SW 1271 (cell line): ENCODE measurements at regions not wholly inside any gene's neighbourhood (a gene's known extent, or its start where the extent isn't known, plus 50 kb on each side); places are given as distances from the start of the nearest gene placed in this dataset.
"Not testable (repeated sequence)": the region's sequence is repeated elsewhere in the genome, so short reads cannot be mapped to it uniquely, and the experiment has no call there.

Source experiments
- DNase-seq, 2 experiments: peaks; one replicate each; lab custom pipeline; 2025; lab: John Stamatoyannopoulos, UW

GRCh38 chr12:84243686-84244085 lies 668.9 kb downstream of the SLC6A15 start:
- no peak for DNase-seq

GRCh38 chr12:84222841-84223240 lies 689.8 kb downstream of the SLC6A15 start:
- DNase-seq, result no peak

- DNase-seq, result no peak
Observed at GRCh38 chr12:84218406-84218805, 694.2 kb downstream of the SLC6A15 start.

GRCh38 chr12:84201976-84202375 lies 710.6 kb downstream of the SLC6A15 start:
- no peak for DNase-seq

GRCh38 chr12:84198294-84198946 lies 714.2 kb downstream of the SLC6A15 start:
- DNase-seq, result no peak

- no peak for DNase-seq
Observed at GRCh38 chr12:84191779-84192178, 720.8 kb downstream of the SLC6A15 start.

- DNase-seq, result no peak
Observed at GRCh38 chr12:84186433-84186832, 726.2 kb downstream of the SLC6A15 start.

GRCh38 chr12:84183576-84183975 lies 729.0 kb downstream of the SLC6A15 start:
- DNase-seq, result no peak

GRCh38 chr12:84174115-84174514 lies 738.5 kb downstream of the SLC6A15 start:
- DNase-seq, result no peak

- DNase-seq, result no peak
Observed at GRCh38 chr12:84172823-84173424, 739.7 kb downstream of the SLC6A15 start.

GRCh38 chr12:84166812-84167211 lies 745.8 kb downstream of the SLC6A15 start:
- no peak for DNase-seq

GRCh38 chr12:84165998-84166571 lies 746.5 kb downstream of the SLC6A15 start:
- no peak for DNase-seq

GRCh38 chr12:84161296-84161695 lies 751.3 kb downstream of the SLC6A15 start:
- DNase-seq, result no peak

- DNase-seq, result no peak
Observed at GRCh38 chr12:84159260-84159659, 753.3 kb downstream of the SLC6A15 start.

- no peak for DNase-seq
Observed at GRCh38 chr12:84157170-84157569, 755.4 kb downstream of the SLC6A15 start.

- not testable (repeated sequence) for DNase-seq
Observed at GRCh38 chr12:84154991-84155930, 757.3 kb downstream of the SLC6A15 start.

GRCh38 chr12:84154439-84154990 lies 758.1 kb downstream of the SLC6A15 start:
- not testable (repeated sequence) for DNase-seq

- no peak for DNase-seq
Observed at GRCh38 chr12:84150201-84150600, 762.4 kb downstream of the SLC6A15 start.

- DNase-seq, result no peak
Observed at GRCh38 chr12:84148335-84148734, 764.3 kb downstream of the SLC6A15 start.

- DNase-seq, result no peak
Observed at GRCh38 chr12:84136862-84137367, 775.7 kb downstream of the SLC6A15 start.

- no peak for DNase-seq
Observed at GRCh38 chr12:84135586-84136279, 776.9 kb downstream of the SLC6A15 start.
